HS-27A (cell line): ENCODE measurements at regions not wholly inside any gene's neighbourhood (a gene's known extent, or its start where the extent isn't known, plus 50 kb on each side); places are given as distances from the start of the nearest gene placed in this dataset.
A peak's percentile ranks its signal among the peaks of the same experiment; 100 is the strongest.
"Not testable (repeated sequence)": the region's sequence is repeated elsewhere in the genome, so short reads cannot be mapped to it uniquely, and the experiment has no call there.

Experiments
- DNase-seq: peaks from one replicate; pipeline ENCODE4 v3.0.0-alpha.2; 2012; ENCODE audit warnings: low read depth, missing footprints

GRCh38 chr6:66623050-66623449 is 916.0 kb upstream of the EYS start:
- DNase-seq = no peak

- no peak for DNase-seq
These were observed 898.9 kb upstream of the EYS start for GRCh38 chr6:66605971-66606370.

DNA sequence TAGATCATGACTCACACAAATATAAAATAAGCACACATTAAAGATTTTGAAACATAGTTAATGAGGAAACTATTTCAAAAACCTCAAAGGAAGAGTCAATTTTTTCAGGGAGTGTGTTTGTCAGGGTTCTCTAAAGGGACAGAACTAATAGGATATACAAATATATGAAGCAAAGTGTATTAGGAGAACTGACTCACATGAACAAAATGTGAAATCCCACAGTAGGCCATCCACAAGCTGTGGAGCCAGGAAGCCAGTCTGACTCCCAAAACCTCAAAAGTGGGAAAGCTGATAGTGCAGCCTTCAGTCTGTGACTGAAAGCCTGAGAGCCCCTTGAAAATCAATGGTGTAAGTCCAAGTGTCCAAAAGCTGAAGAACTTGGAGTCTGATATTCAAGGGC is 898.0 kb upstream of the EYS start:
- no peak for DNase-seq

GRCh38 chr6:66599541-66599940 is 892.5 kb upstream of the EYS start:
- DNase-seq = no peak

- DNase-seq = no peak
These were observed 871.3 kb upstream of the EYS start for GRCh38 chr6:66578362-66578761.

- DNase-seq = no peak
These were observed 861.2 kb upstream of the EYS start for GRCh38 chr6:66568271-66568670.

DNA sequence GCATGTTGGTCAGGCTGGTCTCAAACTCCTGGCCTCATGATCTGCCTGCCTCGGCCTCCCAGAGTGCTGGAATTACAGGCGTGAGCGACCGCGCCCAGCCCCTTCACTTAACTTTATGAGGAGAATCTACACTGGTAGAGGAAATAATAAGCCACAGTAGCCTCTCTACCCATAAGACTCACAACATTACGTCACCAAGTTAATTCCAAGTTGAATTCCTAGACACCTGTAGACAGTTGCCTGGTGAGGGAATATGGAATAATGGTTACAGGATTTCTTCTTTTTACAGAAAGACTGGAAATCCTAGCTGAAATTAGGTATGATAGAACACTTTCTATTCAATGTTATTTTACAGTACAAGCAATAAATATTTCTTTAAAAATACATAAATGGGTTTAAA is 854.5 kb upstream of the EYS start:
- DNase-seq = no peak

- no peak for DNase-seq
These were observed 851.2 kb upstream of the EYS start for GRCh38 chr6:66558189-66558588.

DNA sequence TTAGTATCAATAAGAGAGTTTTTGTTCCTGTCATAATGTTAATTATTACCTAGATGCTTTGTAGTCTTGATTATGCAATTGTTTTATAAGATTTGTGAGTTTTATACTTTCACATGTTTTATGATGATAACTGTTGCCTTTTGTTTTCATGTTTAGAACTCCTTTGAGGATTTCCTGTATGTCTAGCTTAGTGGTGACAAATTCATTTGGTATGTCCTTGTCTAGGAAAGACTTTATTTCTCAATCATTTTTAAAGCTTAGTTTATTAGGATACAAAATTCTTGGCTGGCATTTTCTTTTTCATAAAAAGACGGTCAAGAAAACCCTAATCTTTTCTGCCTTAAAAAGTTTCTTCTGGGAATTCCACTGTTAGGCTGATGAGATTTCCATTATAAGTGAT is 849.9 kb upstream of the EYS start:
- no peak for DNase-seq

DNA sequence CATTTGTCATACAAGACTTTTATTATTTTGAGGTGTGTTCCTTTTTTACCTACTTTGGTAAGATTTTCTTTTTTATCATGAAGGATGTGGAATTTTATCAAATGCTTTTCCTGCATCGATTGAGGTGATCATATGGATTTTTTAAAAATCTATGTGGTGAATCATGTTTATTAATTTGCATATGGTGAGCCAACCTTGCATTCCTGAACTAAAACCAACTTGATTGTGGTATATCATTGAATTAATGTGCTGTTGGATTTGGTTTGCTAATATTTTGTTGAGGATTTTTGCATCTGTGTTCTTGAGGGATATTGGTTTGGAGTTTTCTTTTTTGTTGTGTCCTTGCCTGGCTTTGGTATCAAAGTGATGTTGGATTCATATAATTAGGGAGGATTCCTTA is 848.1 kb upstream of the EYS start:
- no peak for DNase-seq

DNA sequence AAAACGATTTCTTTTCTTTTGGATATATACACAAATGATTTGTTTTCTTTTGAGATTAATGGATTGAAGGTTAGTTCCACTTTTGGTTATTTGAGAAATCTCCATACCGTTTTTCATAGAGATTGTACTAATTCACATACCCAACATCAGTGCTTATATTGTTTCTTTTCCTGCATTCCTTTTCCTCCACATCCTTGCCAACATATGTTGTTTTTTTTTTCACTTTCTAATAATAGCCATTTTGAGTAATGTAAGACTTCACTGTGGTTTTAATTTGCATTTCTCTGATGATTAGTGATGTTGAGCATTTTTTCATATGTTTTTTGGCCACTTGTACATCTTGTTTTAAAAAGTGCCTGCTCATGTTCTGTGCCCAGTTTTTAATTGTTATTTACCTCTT is 846.4 kb upstream of the EYS start:
- no peak for DNase-seq

GRCh38 chr6:66538551-66539135 is 831.6 kb upstream of the EYS start:
- no peak for DNase-seq

GRCh38 chr6:66533921-66534404 is 826.9 kb upstream of the EYS start:
- DNase-seq = no peak

DNA sequence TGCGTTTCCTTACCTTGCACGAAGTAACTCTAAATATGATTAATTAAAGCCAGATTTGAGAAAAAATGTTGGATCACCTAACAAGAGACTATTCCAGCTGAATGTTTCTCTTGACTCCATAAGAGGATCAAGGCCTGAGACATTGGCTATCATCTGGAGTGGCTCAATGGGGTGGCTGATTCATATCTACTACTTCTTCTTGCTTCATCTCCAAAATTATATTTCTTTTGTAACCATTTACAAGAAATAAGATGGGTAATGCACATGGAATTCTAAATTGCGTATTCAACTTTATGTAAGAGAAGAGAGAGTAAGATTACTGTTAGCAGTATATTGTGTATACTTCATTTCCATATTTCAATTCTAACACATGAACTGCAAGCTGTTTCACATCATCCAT is 819.0 kb upstream of the EYS start:
- no peak for DNase-seq

- no peak for DNase-seq
These were observed 815.8 kb upstream of the EYS start for GRCh38 chr6:66522864-66523263.

DNA sequence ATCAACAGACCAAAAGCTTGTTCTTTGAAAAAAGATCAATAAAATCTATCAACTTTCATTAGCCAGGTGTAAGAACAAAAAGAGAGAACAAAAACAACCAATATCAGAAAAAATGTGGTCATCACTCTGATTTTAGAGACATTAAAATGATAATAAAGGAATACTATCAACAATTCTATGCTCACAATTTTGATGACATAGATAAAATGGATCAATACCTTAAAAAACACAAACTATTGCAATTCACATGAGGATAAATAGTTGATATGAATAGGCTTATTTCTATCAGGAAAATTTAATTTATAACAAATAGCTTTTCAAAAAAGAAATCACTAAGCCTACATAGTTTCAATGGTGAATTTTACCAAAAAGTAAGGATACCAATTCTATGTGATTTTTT is 809.4 kb upstream of the EYS start:
- DNase-seq = no peak

GRCh38 chr6:66508433-66508832 is 801.4 kb upstream of the EYS start:
- DNase-seq = peak; percentile 8

GRCh38 chr6:66499851-66500250 is 792.8 kb upstream of the EYS start:
- DNase-seq = no peak

DNA sequence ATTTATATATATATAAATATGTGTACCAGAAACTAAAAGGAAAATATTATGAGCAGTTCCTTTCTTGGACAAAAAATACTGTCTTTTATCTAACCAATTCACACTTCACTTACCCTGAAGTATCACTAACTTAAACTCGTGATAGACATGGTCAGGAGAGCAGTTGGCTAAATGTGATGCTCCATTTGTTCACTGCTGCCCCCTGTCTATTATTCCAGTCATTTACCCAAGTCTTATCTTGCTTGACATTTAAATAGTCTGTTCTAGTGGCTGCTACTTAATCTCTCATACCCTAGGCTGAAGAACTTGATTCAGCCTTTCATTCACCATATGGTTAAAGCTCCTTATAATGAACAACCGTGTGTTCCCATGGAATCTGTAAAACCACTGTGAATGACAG is 789.6 kb upstream of the EYS start:
- no peak for DNase-seq

GRCh38 chr6:66494643-66495042 is 787.6 kb upstream of the EYS start:
- DNase-seq = not testable (repeated sequence)

- DNase-seq = no peak
These were observed 782.4 kb upstream of the EYS start for GRCh38 chr6:66489269-66489987.

DNA sequence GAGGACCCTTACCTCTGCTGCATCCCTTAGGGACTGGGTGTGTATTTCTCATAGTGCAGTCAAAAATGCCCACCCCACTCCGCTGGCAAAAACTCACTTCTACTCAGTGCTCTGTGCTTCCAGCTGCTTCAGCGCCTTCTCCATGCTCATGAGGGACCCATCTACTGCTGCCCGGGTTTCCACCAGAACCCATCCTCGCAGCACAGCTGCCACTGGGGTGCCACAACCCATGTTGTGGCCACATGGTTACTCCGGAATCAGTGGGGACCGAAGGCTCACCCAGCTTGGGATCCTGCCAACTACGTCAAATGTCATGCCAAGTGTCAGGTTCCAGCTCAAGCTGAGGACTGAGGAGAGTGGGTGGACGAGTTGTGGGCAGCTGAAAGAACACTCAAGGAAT is 774.2 kb upstream of the EYS start:
- no peak for DNase-seq

GRCh38 chr6:66478705-66479104 is 771.7 kb upstream of the EYS start:
- DNase-seq = no peak

- no peak for DNase-seq
These were observed 728.3 kb upstream of the EYS start for GRCh38 chr6:66435321-66435720.
